Activated T-helper 17 cell treated with anti-CD3 and anti-CD28 coated beads, Interleukin-2, amount 50 U/mL, for 72 hours (primary cell): ENCODE measurements at regions not wholly inside any gene's neighbourhood (a gene's known extent, or its start where the extent isn't known, plus 50 kb on each side); places are given as distances from the start of the nearest gene placed in this dataset.

Source experiments
- ATAC-seq: fragments of 150-1000 bp; cut with Tn5 transposase; replicated peaks from 2 replicates; pipeline ENCODE4 v1.10.0; 2021; ENCODE audit warnings: mild to moderate bottlenecking, moderate library complexity
- H3K27ac Mint-ChIP-seq: one replicate; pipeline ENCODE4 v1.8.0; 2022; ENCODE audit warnings: mixed read lengths
- H3K27me3 Mint-ChIP-seq: one replicate; pipeline ENCODE4 v1.8.0; 2022; ENCODE audit warnings: mixed read lengths
- H3K36me3 Mint-ChIP-seq: one replicate; pipeline ENCODE4 v1.8.0; 2022; ENCODE audit warnings: low read depth, mild to moderate bottlenecking, mixed read lengths
- H3K4me1 Mint-ChIP-seq: one replicate; pipeline ENCODE4 v1.8.0; 2022; ENCODE audit warnings: mixed read lengths
- H3K4me3 Mint-ChIP-seq: one replicate; pipeline ENCODE4 v1.8.0; 2022; ENCODE audit warnings: mild to moderate bottlenecking, mixed read lengths
- H3K9me3 Mint-ChIP-seq: one replicate; pipeline ENCODE4 v1.8.0; 2022; ENCODE audit warnings: mixed read lengths

- no peaks in the 10 kb centered on the region for H3K36me3 Mint-ChIP-seq
- peaks cover 11% of the 10 kb centered on the region for H3K9me3 Mint-ChIP-seq
- ATAC-seq, result no peak
These were observed 313.4 kb upstream of the BTBD3 start for GRCh38 chr20:11604339-11604738.

GRCh38 chr20:11607047-11607446 lies 310.6 kb upstream of the BTBD3 start:
- H3K9me3 Mint-ChIP-seq, result peaks cover 21% of the 10 kb centered on the region

More at GRCh38 chr20:11604339-11604738, 313.4 kb upstream of the BTBD3 start:
- no peak overlapping the region for H3K27ac Mint-ChIP-seq
- H3K4me3 Mint-ChIP-seq, result no peak overlapping the region
- H3K27me3 Mint-ChIP-seq, result no peaks in the 10 kb centered on the region
- no peaks in the 10 kb centered on the region for H3K4me1 Mint-ChIP-seq

GRCh38 chr20:11608736-11609135 lies 309.0 kb upstream of the BTBD3 start:
- no peak for ATAC-seq
- no peak overlapping the region for H3K27ac Mint-ChIP-seq
- H3K27me3 Mint-ChIP-seq, result no peaks in the 10 kb centered on the region
- H3K9me3 Mint-ChIP-seq, result peaks cover 18% of the 10 kb centered on the region
- no peaks in the 10 kb centered on the region for H3K36me3 Mint-ChIP-seq
- no peaks in the 10 kb centered on the region for H3K4me1 Mint-ChIP-seq
- H3K4me3 Mint-ChIP-seq, result no peak overlapping the region

More at GRCh38 chr20:11607047-11607446, 310.6 kb upstream of the BTBD3 start:
- Mint-ChIP-seq H3K27me3 (no peaks in the 10 kb centered on the region), H3K4me1 (no peaks in the 10 kb centered on the region), H3K36me3 (no peaks in the 10 kb centered on the region), H3K27ac (no peak overlapping the region), H3K4me3 (no peak overlapping the region)
- ATAC-seq, result no peak

- no peak for ATAC-seq
- H3K4me1 Mint-ChIP-seq, result no peaks in the 10 kb centered on the region
- no peaks in the 10 kb centered on the region for H3K27me3 Mint-ChIP-seq
- H3K9me3 Mint-ChIP-seq, result peaks cover 7% of the 10 kb centered on the region
- no peak overlapping the region for H3K27ac Mint-ChIP-seq
- no peaks in the 10 kb centered on the region for H3K36me3 Mint-ChIP-seq
- no peak overlapping the region for H3K4me3 Mint-ChIP-seq
These were observed 293.0 kb upstream of the BTBD3 start for GRCh38 chr20:11624704-11625103.

- Mint-ChIP-seq H3K27me3 (no peaks in the 10 kb centered on the region), H3K9me3 (peaks cover 4% of the 10 kb centered on the region), H3K4me1 (no peaks in the 10 kb centered on the region), H3K4me3 (no peak overlapping the region), H3K27ac (no peak overlapping the region), H3K36me3 (no peaks in the 10 kb centered on the region)
- no peak for ATAC-seq
These were observed 291.1 kb upstream of the BTBD3 start for GRCh38 chr20:11626551-11626950.

- ATAC-seq, result no peak
- no peaks in the 10 kb centered on the region for H3K27me3 Mint-ChIP-seq
- no peak overlapping the region for H3K4me3 Mint-ChIP-seq
- H3K36me3 Mint-ChIP-seq, result no peaks in the 10 kb centered on the region
- H3K4me1 Mint-ChIP-seq, result no peaks in the 10 kb centered on the region
- H3K9me3 Mint-ChIP-seq, result peaks cover 10% of the 10 kb centered on the region
- no peak overlapping the region for H3K27ac Mint-ChIP-seq
These were observed 274.8 kb upstream of the BTBD3 start for GRCh38 chr20:11642866-11643265.

- Mint-ChIP-seq H3K36me3 (no peaks in the 10 kb centered on the region), H3K9me3 (peaks cover 19% of the 10 kb centered on the region), H3K4me3 (no peak overlapping the region), H3K27me3 (no peaks in the 10 kb centered on the region), H3K27ac (no peak overlapping the region), H3K4me1 (no peaks in the 10 kb centered on the region)
- ATAC-seq, result no peak
These were observed 271.3 kb upstream of the BTBD3 start for GRCh38 chr20:11646359-11646758.

GRCh38 chr20:11650566-11650965 lies 267.1 kb upstream of the BTBD3 start:
- peaks cover 24% of the 10 kb centered on the region for H3K9me3 Mint-ChIP-seq
- H3K4me1 Mint-ChIP-seq, result no peaks in the 10 kb centered on the region
- H3K4me3 Mint-ChIP-seq, result no peak overlapping the region
- no peak for ATAC-seq
- H3K36me3 Mint-ChIP-seq, result no peaks in the 10 kb centered on the region
- no peak overlapping the region for H3K27ac Mint-ChIP-seq
- no peaks in the 10 kb centered on the region for H3K27me3 Mint-ChIP-seq

GRCh38 chr20:11651138-11651537 lies 266.6 kb upstream of the BTBD3 start:
- no peak for ATAC-seq
- Mint-ChIP-seq H3K27ac (no peak overlapping the region), H3K4me1 (no peaks in the 10 kb centered on the region), H3K9me3 (peaks cover 19% of the 10 kb centered on the region), H3K27me3 (no peaks in the 10 kb centered on the region), H3K36me3 (no peaks in the 10 kb centered on the region), H3K4me3 (no peak overlapping the region)

GRCh38 chr20:11651647-11652046 lies 266.0 kb upstream of the BTBD3 start:
- H3K4me1 Mint-ChIP-seq, result no peaks in the 10 kb centered on the region
- H3K4me3 Mint-ChIP-seq, result no peak overlapping the region
- no peak for ATAC-seq
- H3K27ac Mint-ChIP-seq, result no peak overlapping the region
- H3K36me3 Mint-ChIP-seq, result no peaks in the 10 kb centered on the region
- peaks cover 19% of the 10 kb centered on the region for H3K9me3 Mint-ChIP-seq
- H3K27me3 Mint-ChIP-seq, result no peaks in the 10 kb centered on the region

- no peak for ATAC-seq
- Mint-ChIP-seq H3K27me3 (no peaks in the 10 kb centered on the region), H3K9me3 (peaks cover 19% of the 10 kb centered on the region), H3K4me3 (no peak overlapping the region), H3K36me3 (no peaks in the 10 kb centered on the region), H3K4me1 (no peaks in the 10 kb centered on the region), H3K27ac (no peak overlapping the region)
These were observed 265.6 kb upstream of the BTBD3 start for GRCh38 chr20:11652128-11652527.

- H3K27ac Mint-ChIP-seq, result no peak overlapping the region
- no peaks in the 10 kb centered on the region for H3K27me3 Mint-ChIP-seq
- H3K9me3 Mint-ChIP-seq, result peaks cover 15% of the 10 kb centered on the region
- no peaks in the 10 kb centered on the region for H3K36me3 Mint-ChIP-seq
- no peaks in the 10 kb centered on the region for H3K4me1 Mint-ChIP-seq
- no peak for ATAC-seq
- H3K4me3 Mint-ChIP-seq, result no peak overlapping the region
These were observed 262.9 kb upstream of the BTBD3 start for GRCh38 chr20:11654766-11655165.

- no peaks in the 10 kb centered on the region for H3K4me1 Mint-ChIP-seq
- no peaks in the 10 kb centered on the region for H3K27me3 Mint-ChIP-seq
- H3K27ac Mint-ChIP-seq, result no peak overlapping the region
- no peak overlapping the region for H3K4me3 Mint-ChIP-seq
- no peaks in the 10 kb centered on the region for H3K36me3 Mint-ChIP-seq
- no peak for ATAC-seq
- no peaks in the 10 kb centered on the region for H3K9me3 Mint-ChIP-seq
These were observed 257.0 kb upstream of the BTBD3 start for GRCh38 chr20:11660673-11661072.

GRCh38 chr20:11671015-11671511 lies 246.6 kb upstream of the BTBD3 start:
- Mint-ChIP-seq H3K4me3 (no peak overlapping the region), H3K36me3 (no peaks in the 10 kb centered on the region), H3K27ac (no peak overlapping the region), H3K4me1 (no peaks in the 10 kb centered on the region), H3K9me3 (peaks cover 12% of the 10 kb centered on the region), H3K27me3 (no peaks in the 10 kb centered on the region)
- ATAC-seq, result no peak

- H3K27ac Mint-ChIP-seq, result no peak overlapping the region
- H3K36me3 Mint-ChIP-seq, result no peaks in the 10 kb centered on the region
- H3K27me3 Mint-ChIP-seq, result no peaks in the 10 kb centered on the region
- ATAC-seq, result no peak
- H3K4me1 Mint-ChIP-seq, result no peaks in the 10 kb centered on the region
- no peak overlapping the region for H3K4me3 Mint-ChIP-seq
- H3K9me3 Mint-ChIP-seq, result peaks cover 8% of the 10 kb centered on the region
These were observed 244.7 kb upstream of the BTBD3 start for GRCh38 chr20:11672959-11673358.
